ENCODE measurements at regions not wholly inside any gene's neighbourhood (a gene's known extent, or its start where the extent isn't known, plus 50 kb on each side); places are given as distances from the start of the nearest gene placed in this dataset.

DNA sequence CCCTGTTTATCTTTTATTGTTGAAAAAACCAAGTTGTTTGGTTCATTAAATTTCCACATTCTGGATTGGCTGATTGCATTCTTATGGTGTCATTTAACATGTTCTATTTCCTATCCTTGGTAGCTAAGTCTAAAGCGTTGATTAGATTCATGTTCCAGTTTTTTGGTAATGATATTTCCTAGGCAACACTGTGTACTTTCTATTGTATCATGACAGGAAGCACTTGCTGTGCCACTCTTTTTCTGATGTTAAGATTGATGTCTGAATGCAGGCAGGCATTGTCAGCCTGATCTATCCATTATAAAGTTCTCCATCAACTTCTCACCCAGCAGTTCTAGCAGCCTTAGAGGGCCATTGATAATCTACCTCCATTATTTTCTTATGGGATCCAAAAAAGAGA lies 91.1 kb upstream of the ARID2 start:
- FAIRE-seq (no peak), DNase-seq (ENCODE audit: low read depth) (no peak)
- Histone ChIP-seq H3K4me3 (ENCODE audit: low read depth, low read length) (no peak overlapping the region), H3K27me3 (ENCODE audit: control insufficient read depth, insufficient read depth, low read length) (no peaks in the 10 kb centered on the region), H3K36me3 (ENCODE audit: control insufficient read depth, insufficient read depth, low read length) (no peaks in the 10 kb centered on the region)
- TF ChIP-seq, protein P1, sequence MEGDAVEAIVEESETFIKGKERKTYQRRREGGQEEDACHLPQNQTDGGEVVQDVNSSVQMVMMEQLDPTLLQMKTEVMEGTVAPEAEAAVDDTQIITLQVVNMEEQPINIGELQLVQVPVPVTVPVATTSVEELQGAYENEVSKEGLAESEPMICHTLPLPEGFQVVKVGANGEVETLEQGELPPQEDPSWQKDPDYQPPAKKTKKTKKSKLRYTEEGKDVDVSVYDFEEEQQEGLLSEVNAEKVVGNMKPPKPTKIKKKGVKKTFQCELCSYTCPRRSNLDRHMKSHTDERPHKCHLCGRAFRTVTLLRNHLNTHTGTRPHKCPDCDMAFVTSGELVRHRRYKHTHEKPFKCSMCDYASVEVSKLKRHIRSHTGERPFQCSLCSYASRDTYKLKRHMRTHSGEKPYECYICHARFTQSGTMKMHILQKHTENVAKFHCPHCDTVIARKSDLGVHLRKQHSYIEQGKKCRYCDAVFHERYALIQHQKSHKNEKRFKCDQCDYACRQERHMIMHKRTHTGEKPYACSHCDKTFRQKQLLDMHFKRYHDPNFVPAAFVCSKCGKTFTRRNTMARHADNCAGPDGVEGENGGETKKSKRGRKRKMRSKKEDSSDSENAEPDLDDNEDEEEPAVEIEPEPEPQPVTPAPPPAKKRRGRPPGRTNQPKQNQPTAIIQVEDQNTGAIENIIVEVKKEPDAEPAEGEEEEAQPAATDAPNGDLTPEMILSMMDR (IDR thresholded peaks at IDR 0.05; ENCODE audit: insufficient read depth, low read length, severe bottlenecking): no peak

- H3K27me3 ChIP-seq (ENCODE audit: control insufficient read depth, insufficient read depth, low read length): no peaks in the 10 kb centered on the region
- H3K36me3 ChIP-seq (ENCODE audit: control insufficient read depth, insufficient read depth, low read length): no peaks in the 10 kb centered on the region
- DNase-seq (ENCODE audit: low read depth): peak; percentile 92
- no peak for FAIRE-seq
- TF ChIP-seq, protein P1 (IDR thresholded peaks at IDR 0.05; ENCODE audit: insufficient read depth, low read length, severe bottlenecking): no peak
- H3K4me3 ChIP-seq (ENCODE audit: low read depth, low read length): no peak overlapping the region
These were observed 85.0 kb upstream of the ARID2 start for GRCh38 chr12:45644541-45644940.

- no peaks in the 10 kb centered on the region for H3K36me3 ChIP-seq (ENCODE audit: control insufficient read depth, insufficient read depth, low read length)
- H3K4me3 ChIP-seq (ENCODE audit: low read depth, low read length): no peak overlapping the region
- FAIRE-seq: no peak
- no peak for DNase-seq (ENCODE audit: low read depth)
- no peaks in the 10 kb centered on the region for H3K27me3 ChIP-seq (ENCODE audit: control insufficient read depth, insufficient read depth, low read length)
- TF ChIP-seq, protein P1 (IDR thresholded peaks at IDR 0.05; ENCODE audit: insufficient read depth, low read length, severe bottlenecking): no peak
These were observed 82.5 kb upstream of the ARID2 start for GRCh38 chr12:45646851-45647581.

- no peak for FAIRE-seq
These were observed 81.4 kb upstream of the ARID2 start for GRCh38 chr12:45648070-45648469.

DNA sequence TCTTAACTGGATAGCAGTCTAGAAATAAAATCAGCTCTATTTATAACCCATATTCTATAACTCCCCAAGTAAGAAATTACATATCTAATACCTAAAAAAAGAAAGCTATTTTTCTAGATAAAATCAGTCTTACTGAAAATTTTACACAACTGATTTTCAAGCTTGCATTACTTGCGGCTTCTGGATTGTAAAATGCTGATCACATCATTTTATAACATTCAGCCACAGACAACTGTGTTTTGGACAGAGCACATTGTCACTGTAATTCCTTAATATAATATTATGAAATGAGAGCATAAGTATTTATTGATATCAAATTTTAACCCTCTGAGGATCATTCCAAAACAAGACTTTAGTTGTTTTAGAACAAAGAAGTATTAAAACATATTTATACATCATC lies 78.5 kb upstream of the ARID2 start:
- DNase-seq (ENCODE audit: low read depth): no peak
- no peaks in the 10 kb centered on the region for H3K36me3 ChIP-seq (ENCODE audit: control insufficient read depth, insufficient read depth, low read length)
- no peak overlapping the region for H3K4me3 ChIP-seq (ENCODE audit: low read depth, low read length)
- no peaks in the 10 kb centered on the region for H3K27me3 ChIP-seq (ENCODE audit: control insufficient read depth, insufficient read depth, low read length)
- FAIRE-seq: no peak
- TF ChIP-seq, protein P1 (IDR thresholded peaks at IDR 0.05; ENCODE audit: insufficient read depth, low read length, severe bottlenecking): no peak

More at GRCh38 chr12:45648070-45648469, 81.4 kb upstream of the ARID2 start:
- Histone ChIP-seq H3K4me3 (ENCODE audit: low read depth, low read length) (no peak overlapping the region), H3K36me3 (ENCODE audit: control insufficient read depth, insufficient read depth, low read length) (no peaks in the 10 kb centered on the region), H3K27me3 (ENCODE audit: control insufficient read depth, insufficient read depth, low read length) (no peaks in the 10 kb centered on the region)
- DNase-seq (ENCODE audit: low read depth): no peak
- TF ChIP-seq, protein P1 (IDR thresholded peaks at IDR 0.05; ENCODE audit: insufficient read depth, low read length, severe bottlenecking): no peak
